GM19468 (cell line): ENCODE measurements at regions not wholly inside any gene's neighbourhood (a gene's known extent, or its start where the extent isn't known, plus 50 kb on each side); places are given as distances from the start of the nearest gene placed in this dataset.

ENCODE experiments used
- ATAC-seq: cut with Tn5 transposase; IDR thresholded peaks from one replicate; pipeline ENCODE4 v1.9.1; 2021; ENCODE audit warnings: mild to moderate bottlenecking, moderate library complexity, moderate number of reproducible peaks; ENCODE audit not compliant: unreplicated experiment; ENCODE audit errors: extremely low read depth

GRCh38 chr9:26043431-26043830, 365.2 kb upstream of the TUSC1 start:
- no peak for ATAC-seq

DNA sequence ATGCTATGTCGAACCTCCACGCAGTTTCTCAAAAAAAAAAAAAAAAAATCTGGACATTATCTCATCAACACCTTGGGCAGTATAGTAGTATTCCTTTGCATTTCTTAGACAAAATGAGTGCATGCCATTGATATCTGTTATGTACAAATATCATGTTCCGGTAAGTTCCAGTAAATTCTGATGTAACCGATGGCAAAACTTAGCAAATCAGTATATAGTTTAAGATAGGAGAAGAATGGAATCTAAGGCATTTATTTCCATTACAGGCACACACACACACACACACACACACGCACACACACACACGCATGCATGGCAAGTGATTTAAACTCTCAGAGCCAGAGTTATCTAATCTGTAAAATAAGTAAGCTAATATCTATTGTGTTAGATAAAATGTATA, 356.5 kb upstream of the TUSC1 start:
- no peak for ATAC-seq

DNA sequence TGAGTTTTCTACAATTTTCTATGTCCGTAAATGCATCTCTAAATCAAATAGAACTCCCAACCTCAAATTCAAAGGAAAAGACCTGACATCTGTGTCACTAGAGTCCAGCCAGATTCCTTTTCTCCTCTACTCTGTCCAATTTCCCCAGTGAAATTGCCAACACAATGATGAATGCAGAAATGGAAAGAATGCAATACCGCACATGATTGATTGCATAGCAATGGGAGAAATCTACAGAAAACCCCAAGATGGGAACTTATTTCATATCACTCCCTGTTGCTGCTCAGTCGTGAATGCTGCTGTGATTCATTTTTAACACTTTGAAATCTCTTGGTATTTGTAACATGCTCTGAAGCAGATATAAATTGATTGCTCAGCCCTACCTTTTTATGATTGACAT, 355.1 kb upstream of the TUSC1 start:
- no peak for ATAC-seq

DNA sequence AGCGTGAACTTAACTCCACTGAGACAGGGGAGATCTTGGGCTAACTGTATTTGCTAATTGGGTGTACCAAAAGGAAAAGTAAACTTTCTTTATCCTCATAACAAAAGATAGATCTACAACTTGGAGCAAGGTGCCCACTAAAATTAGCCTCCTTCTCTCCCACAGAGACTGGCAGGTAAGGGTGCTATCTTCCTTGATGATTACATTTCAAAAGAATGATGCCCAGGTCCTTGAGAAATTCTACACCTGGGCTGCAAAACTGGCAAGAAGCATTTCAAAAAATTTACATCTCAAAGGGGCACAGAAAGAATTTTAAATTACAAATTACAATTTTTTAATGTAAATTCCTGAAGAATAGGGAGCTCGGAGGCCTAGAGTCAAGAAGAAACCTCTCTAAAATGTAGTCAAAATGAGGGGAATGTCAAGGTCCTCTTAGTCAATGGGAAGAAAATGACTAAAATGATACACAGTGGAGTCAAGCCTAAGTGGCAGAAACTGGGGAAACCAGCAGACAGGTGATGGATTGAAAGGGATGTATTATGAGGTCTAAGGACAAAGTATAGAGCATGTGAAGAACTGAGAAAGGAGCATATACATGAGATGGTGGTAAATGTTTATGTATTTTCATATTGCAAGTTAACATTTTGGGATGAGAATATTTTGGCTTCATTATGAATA, 348.3 kb upstream of the TUSC1 start:
- ATAC-seq: no peak

DNA sequence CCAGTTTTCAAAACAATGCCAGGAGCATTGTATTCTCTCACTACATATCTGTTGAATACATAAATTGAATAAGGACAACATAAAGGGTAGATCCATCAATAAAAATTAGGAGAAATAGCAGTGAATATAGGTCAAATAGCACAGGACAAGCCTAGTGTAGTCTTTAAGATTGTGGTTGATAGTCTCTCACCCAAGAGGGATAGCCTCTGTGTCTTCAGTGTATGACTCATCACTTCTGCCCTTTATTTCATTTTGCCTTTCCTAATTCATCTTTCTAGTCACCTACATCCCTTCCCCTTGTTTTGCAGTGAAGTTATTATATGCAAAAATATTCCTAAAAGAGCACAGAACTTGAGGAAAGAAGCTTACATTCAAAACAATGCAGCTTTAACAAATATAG, 335.0 kb upstream of the TUSC1 start:
- ATAC-seq: no peak

GRCh38 chr9:26012797-26013196, 334.6 kb upstream of the TUSC1 start:
- ATAC-seq: no peak

- ATAC-seq: no peak
Measured at GRCh38 chr9:25994605-25995004, 316.4 kb upstream of the TUSC1 start.

- ATAC-seq: no peak
Measured at GRCh38 chr9:25990376-25990775, 312.1 kb upstream of the TUSC1 start.

GRCh38 chr9:25975667-25976066, 297.4 kb upstream of the TUSC1 start:
- no peak for ATAC-seq

- ATAC-seq: no peak
Measured at GRCh38 chr9:25964239-25964638, 286.0 kb upstream of the TUSC1 start.

GRCh38 chr9:25960178-25960577, 281.9 kb upstream of the TUSC1 start:
- ATAC-seq: no peak

GRCh38 chr9:25954209-25954608, 276.0 kb upstream of the TUSC1 start:
- ATAC-seq: no peak

DNA sequence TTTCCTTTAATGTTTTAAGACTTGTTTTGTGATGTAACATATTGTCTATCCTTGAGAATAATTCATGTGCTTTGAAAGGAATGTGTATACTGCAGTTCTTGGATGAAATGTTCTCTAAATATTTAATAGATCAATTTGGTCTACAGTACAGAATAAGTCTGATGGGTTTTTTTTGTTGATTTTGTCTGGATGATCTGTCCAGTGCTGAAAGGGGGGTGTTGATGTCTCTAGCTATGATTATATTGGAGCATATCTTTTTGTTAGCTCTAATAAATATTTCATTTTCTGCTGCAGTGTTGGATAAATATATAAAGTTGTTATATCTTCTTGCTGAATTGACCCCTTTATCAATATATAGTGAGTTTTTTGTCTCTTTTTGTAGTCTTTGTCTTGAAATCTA, 269.9 kb upstream of the TUSC1 start:
- ATAC-seq: no peak

GRCh38 chr9:25939126-25939525, 260.9 kb upstream of the TUSC1 start:
- no peak for ATAC-seq

GRCh38 chr9:25936031-25936430, 257.8 kb upstream of the TUSC1 start:
- ATAC-seq: no peak

DNA sequence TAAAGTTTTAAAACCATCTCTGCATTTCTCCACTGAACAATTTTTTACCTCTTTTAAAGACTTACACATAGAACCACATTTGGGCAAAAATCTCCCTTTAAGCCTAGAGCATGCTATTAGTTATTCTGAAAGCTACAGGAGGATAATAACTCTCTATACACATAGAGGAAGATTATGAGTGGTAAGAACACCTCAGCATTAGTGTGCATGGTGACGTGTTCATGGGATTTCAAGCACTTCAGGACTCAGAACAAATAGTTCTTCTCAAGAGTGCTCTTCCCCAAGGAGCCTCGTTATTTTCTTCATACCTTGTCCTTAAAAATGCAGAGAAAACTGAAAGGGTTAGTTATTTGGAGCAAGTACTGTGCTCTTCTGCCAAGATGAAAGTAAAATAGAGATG, 256.9 kb upstream of the TUSC1 start:
- ATAC-seq: no peak

GRCh38 chr9:25918761-25919160, 240.5 kb upstream of the TUSC1 start:
- ATAC-seq: no peak

- no peak for ATAC-seq
Measured at GRCh38 chr9:25917731-25918362, 239.6 kb upstream of the TUSC1 start.

DNA sequence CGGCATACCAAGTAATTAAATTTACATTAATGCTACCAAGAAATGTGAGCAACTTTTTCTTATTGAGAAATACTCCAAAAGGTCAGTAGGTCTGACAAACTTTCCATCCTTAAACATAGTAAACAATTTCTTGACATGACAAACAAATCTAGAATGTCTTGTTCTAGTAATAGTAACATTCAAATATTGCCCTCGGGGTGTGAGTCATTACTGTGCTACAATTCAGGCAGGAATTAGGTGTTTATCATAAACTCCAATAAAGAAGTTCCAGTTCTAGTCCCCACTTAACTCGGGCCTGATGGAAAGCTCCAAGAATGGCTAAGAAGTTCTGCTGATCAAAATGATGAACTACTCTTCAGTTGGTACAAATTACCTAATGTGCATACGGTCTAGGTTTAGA, 235.6 kb upstream of the TUSC1 start:
- no peak for ATAC-seq

- ATAC-seq: no peak
Measured at GRCh38 chr9:25904701-25905100, 226.5 kb upstream of the TUSC1 start.

DNA sequence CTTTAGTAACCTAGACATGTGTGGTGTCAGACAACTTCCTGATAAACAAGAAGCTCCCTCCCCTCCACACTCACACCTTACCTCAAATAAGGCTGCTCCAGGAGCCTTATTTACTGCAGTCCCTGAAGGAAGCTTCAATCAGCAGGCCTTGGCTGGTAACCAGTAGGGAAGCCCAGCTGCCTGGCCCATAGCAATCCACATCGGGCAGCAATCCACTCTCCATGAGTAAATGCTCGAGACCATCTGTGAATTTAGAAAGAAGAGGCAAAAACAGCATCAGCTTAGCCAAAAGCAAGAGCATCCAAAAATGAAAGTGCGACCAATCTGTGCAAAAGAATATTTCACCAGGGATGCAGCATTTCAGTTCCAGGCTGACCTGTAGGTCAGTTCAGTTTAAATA, 213.3 kb upstream of the TUSC1 start:
- no peak for ATAC-seq

DNA sequence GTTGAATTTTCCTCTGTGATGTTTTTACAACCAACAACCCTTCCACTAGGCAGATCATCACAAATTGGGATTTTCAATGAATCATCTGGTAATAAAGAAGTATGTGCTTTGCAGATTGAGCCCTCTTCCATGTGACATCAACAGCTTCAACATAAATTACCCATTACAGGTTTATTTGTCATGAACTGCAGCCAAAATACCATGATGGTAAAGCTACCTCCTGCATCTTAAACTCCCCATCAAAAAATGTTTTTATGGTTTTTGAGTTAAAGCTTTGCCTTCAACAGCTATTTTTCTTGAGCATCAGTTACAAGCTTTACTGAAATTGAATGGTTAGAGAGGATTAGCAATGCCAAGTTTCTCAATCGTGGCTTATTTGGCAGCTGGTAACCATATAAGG, 211.4 kb upstream of the TUSC1 start:
- no peak for ATAC-seq
